NK-92 treated with Interleukin-12 subunit alpha and Interleukin-12 subunit beta, amount 100 ng/mL, for 24 hours (cell line): ENCODE measurements at regions not wholly inside any gene's neighbourhood (a gene's known extent, or its start where the extent isn't known, plus 50 kb on each side); places are given as distances from the start of the nearest gene placed in this dataset.
"Not testable (repeated sequence)": the region's sequence is repeated elsewhere in the genome, so short reads cannot be mapped to it uniquely, and the experiment has no call there.

ENCODE experiments used
- DNase-seq: peaks from one replicate; lab custom pipeline; 2025; lab: John Stamatoyannopoulos, UW

GRCh38 chr15:79765081-79765480 is 131.7 kb downstream of the MTHFS start:
- no peak for DNase-seq

DNA sequence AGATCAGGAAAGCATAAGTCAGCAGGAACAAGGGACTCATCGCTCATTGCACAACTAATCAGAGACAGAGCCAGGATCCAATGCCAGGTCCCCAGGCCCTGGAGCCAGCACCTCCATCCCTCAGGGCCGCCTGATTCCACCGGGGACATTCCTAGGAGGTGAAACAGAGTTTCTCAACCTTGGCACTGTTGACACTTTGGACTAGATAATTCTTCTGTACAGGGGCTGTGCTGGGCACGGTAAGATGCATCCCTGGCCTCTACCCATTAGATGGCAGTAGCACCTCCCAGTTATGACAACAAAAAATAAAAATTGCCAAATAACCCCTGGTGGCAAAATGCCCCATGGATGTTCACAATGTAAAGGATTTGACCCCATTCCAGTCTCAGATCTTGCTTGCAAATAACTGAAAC is 127.7 kb downstream of the MTHFS start:
- DNase-seq, result no peak

DNA sequence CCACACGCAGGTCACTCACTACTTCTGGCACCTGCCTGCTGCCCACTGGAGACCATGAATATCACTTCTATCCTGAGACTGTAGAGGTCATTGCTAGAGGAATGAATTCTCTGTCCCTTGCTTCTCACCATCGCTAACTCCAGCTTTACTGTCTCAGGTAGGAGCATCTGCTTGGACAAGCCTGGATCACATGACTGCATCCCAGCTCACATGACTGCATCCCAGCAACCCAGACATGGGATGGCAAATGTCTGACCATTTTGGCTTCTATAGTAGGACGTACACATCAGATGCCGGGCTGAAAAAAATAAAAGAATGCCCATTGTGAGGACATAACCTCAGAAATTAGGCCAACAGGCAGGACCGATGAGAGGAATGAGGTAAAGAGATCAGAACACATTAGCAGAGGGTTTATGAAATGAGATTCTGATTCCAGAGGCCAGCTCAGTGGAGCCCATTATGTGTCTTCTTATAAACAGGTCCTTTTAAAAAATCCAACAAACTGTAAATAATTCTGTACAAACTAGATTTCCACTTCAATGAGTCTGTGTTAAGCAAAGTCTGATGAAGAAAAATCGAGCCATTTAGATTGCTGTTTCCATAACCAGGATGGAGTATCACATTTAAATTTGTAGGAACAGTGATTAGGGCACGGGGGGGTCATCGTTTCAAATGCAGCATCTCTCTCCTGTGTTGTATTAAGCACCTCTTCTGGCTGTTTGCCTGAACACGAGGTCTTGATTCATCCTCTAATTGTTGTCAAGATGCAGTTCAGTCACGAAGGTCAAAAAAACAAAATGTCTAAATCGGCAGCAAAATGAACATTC is 126.7 kb downstream of the MTHFS start:
- no peak for DNase-seq

DNA sequence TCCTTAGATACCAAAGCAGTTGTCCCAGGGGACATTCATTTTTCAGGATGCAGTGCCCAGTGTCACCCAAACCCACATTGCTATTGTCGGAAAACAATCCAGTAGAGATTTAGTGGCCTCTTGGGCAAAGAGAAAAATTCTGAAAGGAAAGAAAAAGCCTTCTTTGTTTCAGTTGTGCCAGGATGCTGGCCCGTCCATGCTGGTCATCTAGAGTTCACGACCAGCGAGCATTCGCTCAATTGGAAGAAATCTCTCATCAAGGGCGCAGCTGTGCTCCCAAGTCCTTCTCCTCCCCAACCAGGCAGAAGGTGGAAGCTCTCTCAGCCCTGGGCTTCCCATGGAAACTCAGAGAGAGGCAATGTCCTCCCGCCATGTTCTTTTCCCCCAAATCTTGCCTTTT is 123.7 kb downstream of the MTHFS start:
- DNase-seq, result no peak

GRCh38 chr15:79775821-79776220 is 121.0 kb downstream of the MTHFS start:
- DNase-seq, result no peak

DNA sequence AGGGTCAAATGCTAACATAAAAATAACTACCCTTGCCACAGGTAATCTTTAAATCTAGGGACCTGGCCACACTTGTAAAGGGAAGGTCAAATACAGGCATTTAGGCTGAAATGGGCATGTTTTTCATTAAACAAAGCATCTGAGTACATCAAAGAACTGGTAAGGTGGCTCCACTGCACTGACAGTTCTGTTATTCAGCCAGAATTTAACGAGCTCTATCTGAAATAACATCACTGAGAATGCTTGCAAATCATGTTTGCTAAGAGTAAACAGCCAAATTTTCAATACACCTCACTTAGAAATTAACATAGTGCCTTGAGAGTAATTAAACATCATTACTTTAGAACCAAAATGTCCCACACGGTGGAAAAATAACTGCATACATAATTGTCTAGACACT is 118.9 kb downstream of the MTHFS start:
- DNase-seq, result no peak

GRCh38 chr15:79778378-79778990 is 118.3 kb downstream of the MTHFS start:
- no peak for DNase-seq

GRCh38 chr15:79779746-79780145 is 117.1 kb downstream of the MTHFS start:
- no peak for DNase-seq

DNA sequence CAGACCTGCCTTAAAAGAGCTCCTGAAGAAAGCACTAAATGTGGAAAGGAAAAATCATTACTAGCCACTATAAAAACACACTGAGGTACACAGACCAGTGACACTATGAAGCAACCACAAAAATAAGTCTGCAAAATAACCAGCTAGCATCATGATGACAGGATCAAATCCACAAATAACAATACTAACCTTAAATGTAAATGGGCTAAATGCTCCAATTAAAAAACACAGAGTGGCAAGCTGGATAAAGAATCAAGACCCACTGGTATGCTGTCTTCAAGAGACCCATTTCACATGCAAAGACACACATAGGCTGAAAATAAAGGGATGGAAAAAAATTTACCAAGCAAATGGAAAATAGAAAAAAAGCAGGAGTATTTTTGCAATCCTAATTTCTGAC is 114.5 kb downstream of the MTHFS start:
- DNase-seq, result not testable (repeated sequence)
